Stomach (tissue), 8 donors: ENCODE measurements at regions not wholly inside any gene's neighbourhood (a gene's known extent, or its start where the extent isn't known, plus 50 kb on each side); places are given as distances from the start of the nearest gene placed in this dataset.

Experiments used
- DNase-seq, 2 donors: peaks; one replicate each; pipeline versions ENCODE4 v3.0.0 to v3.0.0-alpha.2; 2013 to 2019
- H3K27ac ChIP-seq, 5 donors: fragments of 200-600 bp in 4 of 5; sonication (generic) in 4 of 5; one replicate each; pipeline ENCODE4 v1.5.1; 2013 to 2019; ENCODE audit warnings: mild to moderate bottlenecking in 1 of 5, moderate library complexity in 1 of 5
- H3K27me3 ChIP-seq, 3 donors: fragments of 200-600 bp; sonication (generic); one replicate each; pipeline ENCODE4 v1.5.1; 2017 to 2019; ENCODE audit warnings: mixed run types in 1 of 3
- H3K36me3 ChIP-seq, 4 donors: fragments of 200-600 bp; sonication (generic); 1 replicate in 3 of 4; 2 replicates in 1 of 4; pipeline ENCODE4 v1.5.1; 2016 to 2019
- H3K4me1 ChIP-seq, 4 donors: fragments of 200-600 bp; sonication (generic); one replicate each; pipeline ENCODE4 v1.5.1; 2016 to 2019
- H3K4me3 ChIP-seq, 4 donors: fragments of 200-600 bp; sonication (generic) in 3 of 4; one replicate each; pipeline ENCODE4 v1.5.1; 2016 to 2019; ENCODE audit warnings: mild to moderate bottlenecking in 1 of 4
- H3K9me3 ChIP-seq, 4 donors: fragments of 200-600 bp; sonication (generic); one replicate each; pipeline ENCODE4 v1.5.1; 2016 to 2019
- EP300 ChIP-seq: sonication (generic); formaldehyde crosslinking; IDR thresholded peaks from one replicate; pipeline ENCODE4 v1.6.1; 2017; ENCODE audit warnings: antibody characterized with exemption
- POLR2A ChIP-seq, 4 donors: fragments of 450-650 bp; IDR thresholded peaks; one replicate each; pipeline ENCODE4 v1.6.1; 2016; ENCODE audit warnings: antibody characterized with exemption in 4 of 4, control low read depth in 2 of 4, mild to moderate bottlenecking in 1 of 4, moderate library complexity in 1 of 4
- POLR2AphosphoS5 ChIP-seq, 3 donors: sonication (generic); formaldehyde crosslinking; IDR thresholded peaks; one replicate each; pipeline ENCODE4 v1.6.1; 2016; ENCODE audit warnings: antibody characterized with exemption in 3 of 3
- WGBS, 5 donors: extraction: QIAGEN DNeasy Blood & Tissue Kit in 3 of 5; methylation state at CpG; one replicate each; pipeline versions ENCODE4 v1.1.5 to v1.1.7; 2013 to 2018; 5-methylcytosine and 5-hydroxymethylcytosine counted together
- intact Hi-C: fragments of 100-400 bp; cut with DNase I; formaldehyde crosslinking; loops from one replicate; pipeline ENCODE4 v1.15.1; 2023; ENCODE audit warnings: low total_unique reads
- TF ChIP-seq, protein P1 (sequence below), 7 experiments: fragments of 450-650 bp in 4 of 7; fragments of 200-600 bp in 3 of 7; sonication (generic) in 3 of 7; IDR thresholded peaks; one replicate each; pipeline ENCODE4 v1.5.1; 2016 to 2019; ENCODE audit warnings: antibody characterized with exemption in 7 of 7, control low read depth in 2 of 7, mild to moderate bottlenecking in 1 of 7
- donor health status: healthy with polysubstance abuse.
- donor health status: Bipolar disorder and iron deficiency.
- donor health status: healthy.

DNA sequence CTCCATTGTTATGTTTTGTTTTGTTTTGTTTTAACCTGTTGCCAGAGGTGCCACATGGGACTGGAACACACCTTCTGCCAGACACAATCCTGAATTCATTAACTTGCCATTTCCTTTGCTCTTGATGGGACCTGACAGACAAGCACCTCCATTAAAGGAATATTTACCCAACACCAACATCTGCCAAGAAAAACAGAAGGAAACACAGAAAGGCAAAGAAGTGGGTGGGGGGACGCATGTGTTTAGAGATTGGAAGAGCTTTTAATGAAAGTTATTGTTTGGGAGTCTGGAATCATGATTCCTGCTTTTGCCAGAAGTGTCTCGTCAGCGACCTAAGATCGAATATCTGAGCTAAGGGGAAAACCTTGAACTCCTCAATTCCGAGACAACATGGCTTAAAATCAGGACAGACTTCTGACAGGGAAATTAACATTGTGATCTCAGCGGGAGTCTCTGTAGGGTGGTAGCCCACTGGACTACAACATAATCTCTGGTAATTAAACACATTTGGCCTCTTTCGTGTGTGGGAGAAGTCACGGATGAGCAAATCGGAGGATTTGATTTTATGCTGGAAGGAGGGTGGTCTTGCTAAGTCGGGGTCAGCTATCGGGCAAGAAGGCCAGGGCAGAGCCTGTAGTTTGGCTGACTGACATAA lies 210.4 kb upstream of the FAR2 start:
- Histone ChIP-seq H3K4me3 (no peak overlapping the region), H3K9me3 (no peaks in the 10 kb centered on the region), H3K36me3 (no peaks in the 10 kb centered on the region), H3K27ac (no peak overlapping the region), H3K4me1 (no peaks in the 10 kb centered on the region), H3K27me3 (no peaks in the 10 kb centered on the region)
- WGBS, 5 donors: 60 to 74% (median 69%) methylated on average over 11 of the region's 11 CpGs
- peak in 1 of 2 donors; percentile 12 for DNase-seq
- no peak for TF ChIP-seq EP300
- TF ChIP-seq POLR2AphosphoS5 (IDR thresholded peaks at IDR 0.05): no peak
- TF ChIP-seq, protein P1, sequence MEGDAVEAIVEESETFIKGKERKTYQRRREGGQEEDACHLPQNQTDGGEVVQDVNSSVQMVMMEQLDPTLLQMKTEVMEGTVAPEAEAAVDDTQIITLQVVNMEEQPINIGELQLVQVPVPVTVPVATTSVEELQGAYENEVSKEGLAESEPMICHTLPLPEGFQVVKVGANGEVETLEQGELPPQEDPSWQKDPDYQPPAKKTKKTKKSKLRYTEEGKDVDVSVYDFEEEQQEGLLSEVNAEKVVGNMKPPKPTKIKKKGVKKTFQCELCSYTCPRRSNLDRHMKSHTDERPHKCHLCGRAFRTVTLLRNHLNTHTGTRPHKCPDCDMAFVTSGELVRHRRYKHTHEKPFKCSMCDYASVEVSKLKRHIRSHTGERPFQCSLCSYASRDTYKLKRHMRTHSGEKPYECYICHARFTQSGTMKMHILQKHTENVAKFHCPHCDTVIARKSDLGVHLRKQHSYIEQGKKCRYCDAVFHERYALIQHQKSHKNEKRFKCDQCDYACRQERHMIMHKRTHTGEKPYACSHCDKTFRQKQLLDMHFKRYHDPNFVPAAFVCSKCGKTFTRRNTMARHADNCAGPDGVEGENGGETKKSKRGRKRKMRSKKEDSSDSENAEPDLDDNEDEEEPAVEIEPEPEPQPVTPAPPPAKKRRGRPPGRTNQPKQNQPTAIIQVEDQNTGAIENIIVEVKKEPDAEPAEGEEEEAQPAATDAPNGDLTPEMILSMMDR (IDR thresholded peaks at IDR 0.05): no peak
- no peak for TF ChIP-seq POLR2A (IDR thresholded peaks at IDR 0.05)
- intact Hi-C loops: no loop called here

DNA sequence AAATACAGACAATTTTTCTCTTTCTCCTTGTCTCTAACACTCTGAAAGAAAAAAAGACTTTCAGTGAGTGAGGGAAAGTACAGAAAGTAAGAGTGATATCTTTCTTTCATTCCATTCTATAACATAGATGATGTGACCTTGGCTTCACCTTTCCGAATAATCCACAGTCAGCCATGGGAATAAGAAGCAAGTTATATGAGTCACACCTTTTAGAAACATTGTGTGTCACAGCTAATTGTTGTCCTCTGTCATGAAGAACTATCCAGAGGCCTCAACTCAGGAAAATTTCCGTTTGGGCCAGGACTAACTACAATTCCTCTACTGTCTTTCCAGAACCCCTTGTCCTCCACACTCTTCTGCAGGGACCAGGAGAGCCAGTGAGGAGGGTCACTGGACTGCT lies 209.7 kb upstream of the FAR2 start:
- intact Hi-C loops: no loop called here
- DNase-seq: no peak
- H3K27ac ChIP-seq: no peak overlapping the region
- H3K27me3 ChIP-seq: no peaks in the 10 kb centered on the region
- H3K9me3 ChIP-seq: no peaks in the 10 kb centered on the region
- WGBS, 5 donors: 76 to 83% (median 80%) methylated on average over 2 of the region's 2 CpGs
- no peak overlapping the region for H3K4me3 ChIP-seq
- H3K4me1 ChIP-seq: no peaks in the 10 kb centered on the region
- H3K36me3 ChIP-seq: no peaks in the 10 kb centered on the region
- TF ChIP-seq EP300 (no peak), POLR2A (IDR thresholded peaks at IDR 0.05) (no peak), POLR2AphosphoS5 (IDR thresholded peaks at IDR 0.05) (no peak)
- TF ChIP-seq, protein P1 (IDR thresholded peaks at IDR 0.05): no peak

- H3K36me3 ChIP-seq: no peaks in the 10 kb centered on the region
- no peaks in the 10 kb centered on the region for H3K4me1 ChIP-seq
- TF ChIP-seq EP300: no peak
- no peaks in the 10 kb centered on the region for H3K27me3 ChIP-seq
- DNase-seq: no peak
- H3K9me3 ChIP-seq: no peaks in the 10 kb centered on the region
- intact Hi-C loops: no loop called here
- H3K4me3 ChIP-seq: no peak overlapping the region
- WGBS, 5 donors: 71 to 79% (median 72%) methylated on average over 2 of the region's 2 CpGs
- no peak overlapping the region for H3K27ac ChIP-seq
Observed at GRCh38 chr12:28941248-28941647, 207.8 kb upstream of the FAR2 start.

DNA sequence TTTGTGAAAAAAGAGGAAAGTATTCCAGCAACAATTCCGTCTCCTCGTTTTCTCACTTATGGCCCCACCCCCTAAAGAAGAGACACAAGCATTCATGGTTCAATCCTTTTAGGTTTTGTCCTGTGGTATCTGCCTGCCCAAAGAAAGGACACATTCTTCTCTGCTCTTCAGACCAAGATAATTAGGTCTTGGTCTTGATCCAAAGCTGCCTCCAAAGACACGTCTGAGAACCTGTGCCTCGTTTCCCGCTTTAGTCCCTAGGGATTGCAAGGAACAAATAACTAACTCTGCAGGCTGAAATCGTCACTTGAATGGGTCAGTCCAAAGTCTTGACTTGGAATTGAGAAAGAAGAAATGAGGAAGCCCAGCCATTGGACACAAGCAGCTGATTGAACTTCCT lies 202.7 kb upstream of the FAR2 start:
- TF ChIP-seq EP300 (no peak), POLR2AphosphoS5 (IDR thresholded peaks at IDR 0.05) (no peak), POLR2A (IDR thresholded peaks at IDR 0.05) (no peak)
- TF ChIP-seq, protein P1 (IDR thresholded peaks at IDR 0.05): no peak
- H3K27me3 ChIP-seq: no peaks in the 10 kb centered on the region
- no peaks in the 10 kb centered on the region for H3K36me3 ChIP-seq
- WGBS, 5 donors: 81 to 87% (median 84%) methylated on average over 6 of the region's 6 CpGs
- no peak overlapping the region for H3K27ac ChIP-seq
- no peaks in the 10 kb centered on the region for H3K4me1 ChIP-seq
- H3K9me3 ChIP-seq: no peaks in the 10 kb centered on the region
- no peak for DNase-seq
- intact Hi-C loops: no loop called here
- no peak overlapping the region for H3K4me3 ChIP-seq

DNA sequence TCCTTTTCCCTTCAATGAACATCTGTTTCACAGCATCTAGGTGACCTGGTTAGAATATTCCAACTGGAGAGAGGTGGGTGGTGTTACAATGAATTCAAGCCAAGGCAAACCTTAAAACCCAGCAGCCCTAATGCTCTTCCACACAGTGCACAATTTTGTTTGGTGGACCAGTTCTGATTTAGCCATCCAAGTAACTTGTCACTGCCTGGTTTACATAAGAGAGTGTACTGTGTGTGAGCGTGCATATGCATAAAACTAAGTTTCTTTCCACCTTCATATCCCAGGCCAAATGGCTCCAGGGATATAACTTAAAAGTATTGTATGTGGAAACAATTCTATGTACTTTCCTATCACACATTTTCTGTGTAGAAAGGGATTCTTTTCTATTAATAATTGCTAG lies 200.4 kb upstream of the FAR2 start:
- WGBS, 5 donors: 81 to 94% (median 85%) methylated on average over 1 of the region's 1 CpG
- intact Hi-C loops: no loop called here
- H3K9me3 ChIP-seq: no peaks in the 10 kb centered on the region
- TF ChIP-seq POLR2AphosphoS5 (IDR thresholded peaks at IDR 0.05) (no peak), POLR2A (IDR thresholded peaks at IDR 0.05) (no peak), EP300 (no peak)
- TF ChIP-seq, protein P1 (IDR thresholded peaks at IDR 0.05): no peak
- no peaks in the 10 kb centered on the region for H3K36me3 ChIP-seq
- H3K27me3 ChIP-seq: no peaks in the 10 kb centered on the region
- no peak overlapping the region for H3K27ac ChIP-seq
- no peaks in the 10 kb centered on the region for H3K4me1 ChIP-seq
- H3K4me3 ChIP-seq: no peak overlapping the region
- no peak for DNase-seq
